ENCODE measurements at regions not wholly inside any gene's neighbourhood (a gene's known extent, or its start where the extent isn't known, plus 50 kb on each side); places are given as distances from the start of the nearest gene placed in this dataset.

DNA sequence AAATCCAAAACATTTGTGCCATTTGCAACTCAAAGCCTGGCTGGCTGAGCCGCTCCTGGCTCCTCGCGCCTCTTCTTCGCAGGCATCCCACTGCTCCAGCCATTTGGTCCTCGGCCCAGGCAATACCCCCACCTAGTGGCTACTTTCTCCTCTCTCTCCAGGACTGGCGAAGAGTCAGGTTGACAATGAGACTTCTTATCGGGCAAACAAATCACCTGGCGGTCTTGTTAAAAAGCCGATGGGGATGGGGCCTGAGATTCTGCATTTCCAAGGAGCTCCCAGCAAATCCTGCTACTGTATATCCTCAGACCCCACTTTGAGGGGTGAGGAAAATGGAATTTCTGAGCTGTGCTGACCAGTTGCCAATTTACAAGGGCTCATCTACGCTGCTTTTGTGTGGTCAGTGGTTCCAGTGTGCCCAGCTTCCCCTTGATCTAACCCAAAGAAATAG, 89.0 kb downstream of the ISX start (continued):
- TF ChIP-seq CHD2 (IDR thresholded peaks at IDR 0.05; ENCODE audit: low read length) = no peak
- no peak for TF ChIP-seq ZNF274 (IDR thresholded peaks at IDR 0.05; ENCODE audit: borderline replicate concordance, extremely low read depth, low read length)
- no peak for TF ChIP-seq JUND (IDR thresholded peaks at IDR 0.05; ENCODE audit: low read length)
- TF ChIP-seq NRF1 (IDR thresholded peaks at IDR 0.05; ENCODE audit: low read depth, low read length) = no peak
- TF ChIP-seq EP300 (IDR thresholded peaks at IDR 0.05; ENCODE audit: borderline replicate concordance in 1 of 2, low read depth in 2 of 2, low read length in 2 of 2) = no peak
- TF ChIP-seq CTBP2 (IDR thresholded peaks at IDR 0.05; ENCODE audit: borderline replicate concordance, insufficient read depth, insufficient read length, low read length) = peak; percentile 38
- TF ChIP-seq CREB1 (IDR thresholded peaks at IDR 0.05) = no peak
- no peak for TF ChIP-seq FOSL1 (IDR thresholded peaks at IDR 0.05; ENCODE audit: insufficient read depth, low read depth, low read length)
- TF ChIP-seq TEAD4 (IDR thresholded peaks at IDR 0.05; ENCODE audit: low read depth, low read length) = no peak
- TF ChIP-seq, protein P1, sequence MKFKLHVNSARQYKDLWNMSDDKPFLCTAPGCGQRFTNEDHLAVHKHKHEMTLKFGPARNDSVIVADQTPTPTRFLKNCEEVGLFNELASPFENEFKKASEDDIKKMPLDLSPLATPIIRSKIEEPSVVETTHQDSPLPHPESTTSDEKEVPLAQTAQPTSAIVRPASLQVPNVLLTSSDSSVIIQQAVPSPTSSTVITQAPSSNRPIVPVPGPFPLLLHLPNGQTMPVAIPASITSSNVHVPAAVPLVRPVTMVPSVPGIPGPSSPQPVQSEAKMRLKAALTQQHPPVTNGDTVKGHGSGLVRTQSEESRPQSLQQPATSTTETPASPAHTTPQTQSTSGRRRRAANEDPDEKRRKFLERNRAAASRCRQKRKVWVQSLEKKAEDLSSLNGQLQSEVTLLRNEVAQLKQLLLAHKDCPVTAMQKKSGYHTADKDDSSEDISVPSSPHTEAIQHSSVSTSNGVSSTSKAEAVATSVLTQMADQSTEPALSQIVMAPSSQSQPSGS (IDR thresholded peaks at IDR 0.05; ENCODE audit: low read length) = 0 out of 2 replicates have a peak, but pooled peaks have one; percentile 56
- TF ChIP-seq GTF2F1 (IDR thresholded peaks at IDR 0.05; ENCODE audit: borderline replicate concordance, low read depth, low read length) = no peak
- TF ChIP-seq SP4 (IDR thresholded peaks at IDR 0.05; ENCODE audit: low read length) = no peak
- TF ChIP-seq EGR1 (IDR thresholded peaks at IDR 0.05; ENCODE audit: borderline replicate concordance, low read depth, low read length) = no peak
- peak; percentile 85 to 88 for TF ChIP-seq RAD21 (IDR thresholded peaks at IDR 0.05 in 1 of 2, conservative IDR thresholded peaks at IDR 0.05 in 1 of 2; ENCODE audit: low read depth in 2 of 2, low read length in 2 of 2)
- no peak for TF ChIP-seq SIN3A (conservative IDR thresholded peaks at IDR 0.05 in 1 of 2, IDR thresholded peaks at IDR 0.05 in 1 of 2; ENCODE audit: low read depth in 1 of 2, low read length in 2 of 2)
- no peak for TF ChIP-seq HDAC6 (IDR thresholded peaks at IDR 0.05; ENCODE audit: low read depth, low read length)
- TF ChIP-seq TBP (IDR thresholded peaks at IDR 0.05; ENCODE audit: low read depth, low read length) = 0 out of 2 replicates have a peak, but pooled peaks have one; percentile 9
- TF ChIP-seq, protein P2, sequence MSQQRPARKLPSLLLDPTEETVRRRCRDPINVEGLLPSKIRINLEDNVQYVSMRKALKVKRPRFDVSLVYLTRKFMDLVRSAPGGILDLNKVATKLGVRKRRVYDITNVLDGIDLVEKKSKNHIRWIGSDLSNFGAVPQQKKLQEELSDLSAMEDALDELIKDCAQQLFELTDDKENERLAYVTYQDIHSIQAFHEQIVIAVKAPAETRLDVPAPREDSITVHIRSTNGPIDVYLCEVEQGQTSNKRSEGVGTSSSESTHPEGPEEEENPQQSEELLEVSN (IDR thresholded peaks at IDR 0.05) = 0 out of 2 replicates have a peak, but pooled peaks have one; percentile 32

Data from H1 (cell line).